ENCODE measurements at regions not wholly inside any gene's neighbourhood (a gene's known extent, or its start where the extent isn't known, plus 50 kb on each side); places are given as distances from the start of the nearest gene placed in this dataset.

DNA sequence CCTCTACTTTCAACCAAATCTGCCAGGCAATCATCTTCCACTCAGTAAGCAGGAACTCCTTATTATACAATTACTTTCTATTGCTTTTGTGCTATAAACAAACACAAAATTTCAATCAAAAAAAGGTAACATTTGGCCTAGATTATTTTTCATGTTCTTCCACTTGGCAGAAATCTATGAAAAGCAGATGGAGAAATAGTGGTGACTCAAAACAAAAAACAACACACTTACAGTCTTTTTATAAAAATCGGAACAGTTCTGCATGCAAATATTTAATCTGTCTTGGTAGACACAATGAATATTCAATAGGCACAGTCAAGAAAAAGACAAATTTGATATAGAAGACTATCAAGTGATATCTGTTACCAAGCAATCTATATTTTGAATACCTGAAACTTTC lies 376.8 kb downstream of the RPS29 start:
- TF ChIP-seq, protein P1, sequence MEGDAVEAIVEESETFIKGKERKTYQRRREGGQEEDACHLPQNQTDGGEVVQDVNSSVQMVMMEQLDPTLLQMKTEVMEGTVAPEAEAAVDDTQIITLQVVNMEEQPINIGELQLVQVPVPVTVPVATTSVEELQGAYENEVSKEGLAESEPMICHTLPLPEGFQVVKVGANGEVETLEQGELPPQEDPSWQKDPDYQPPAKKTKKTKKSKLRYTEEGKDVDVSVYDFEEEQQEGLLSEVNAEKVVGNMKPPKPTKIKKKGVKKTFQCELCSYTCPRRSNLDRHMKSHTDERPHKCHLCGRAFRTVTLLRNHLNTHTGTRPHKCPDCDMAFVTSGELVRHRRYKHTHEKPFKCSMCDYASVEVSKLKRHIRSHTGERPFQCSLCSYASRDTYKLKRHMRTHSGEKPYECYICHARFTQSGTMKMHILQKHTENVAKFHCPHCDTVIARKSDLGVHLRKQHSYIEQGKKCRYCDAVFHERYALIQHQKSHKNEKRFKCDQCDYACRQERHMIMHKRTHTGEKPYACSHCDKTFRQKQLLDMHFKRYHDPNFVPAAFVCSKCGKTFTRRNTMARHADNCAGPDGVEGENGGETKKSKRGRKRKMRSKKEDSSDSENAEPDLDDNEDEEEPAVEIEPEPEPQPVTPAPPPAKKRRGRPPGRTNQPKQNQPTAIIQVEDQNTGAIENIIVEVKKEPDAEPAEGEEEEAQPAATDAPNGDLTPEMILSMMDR (conservative IDR thresholded peaks at IDR 0.05 in 1 of 2, IDR thresholded peaks at IDR 0.05 in 1 of 2; ENCODE audit: extremely low read depth in 1 of 2, insufficient read depth in 1 of 2, low read depth in 1 of 2, low read length in 2 of 2) = no peak
- no peak for TF ChIP-seq EZH2 (IDR thresholded peaks at IDR 0.05; ENCODE audit: borderline replicate concordance, low read length)

All from mammary epithelial cell (primary cell).